Mesodermal cell (in vitro differentiated cells): ENCODE measurements at regions not wholly inside any gene's neighbourhood (a gene's known extent, or its start where the extent isn't known, plus 50 kb on each side); places are given as distances from the start of the nearest gene placed in this dataset.
"Not testable (repeated sequence)": the region's sequence is repeated elsewhere in the genome, so short reads cannot be mapped to it uniquely, and the experiment has no call there.

Source experiments
- H3K27ac ChIP-seq: 2 replicates; pipeline ENCODE4 v1.7.0; 2013; ENCODE audit warnings: mild to moderate bottlenecking, low read depth, low read length, moderate library complexity; ENCODE audit not compliant: severe bottlenecking
- H3K36me3 ChIP-seq: 2 replicates; pipeline ENCODE4 v1.7.1; 2013; ENCODE audit warnings: mild to moderate bottlenecking, low read length, moderate library complexity; ENCODE audit not compliant: control insufficient read depth, insufficient read depth
- H3K4me1 ChIP-seq: one replicate; pipeline ENCODE4 v1.7.1; 2013; ENCODE audit warnings: mild to moderate bottlenecking, low read length; ENCODE audit not compliant: insufficient read depth, control insufficient read depth, poor library complexity, severe bottlenecking
- H3K4me3 ChIP-seq: 2 replicates; pipeline ENCODE4 v1.7.0; 2013; ENCODE audit warnings: low read length, control low read depth, mild to moderate bottlenecking; ENCODE audit not compliant: insufficient read depth, poor library complexity, severe bottlenecking; ENCODE audit errors: extremely low read depth
- H3K9me3 ChIP-seq: 2 replicates; pipeline ENCODE4 v1.7.1; 2013; ENCODE audit warnings: mild to moderate bottlenecking, low read length, moderate library complexity; ENCODE audit not compliant: control insufficient read depth
- WGBS, 2 experiments: methylation state at CpG; one replicate each; pipeline ENCODE4 v1.1.5; 2013; ENCODE audit warnings: missing lambda C conversion rate in 2 of 2; ENCODE audit not compliant: insufficient coverage in 2 of 2; 5-methylcytosine and 5-hydroxymethylcytosine counted together

GRCh38 chr10:52598936-52599335 is 173.6 kb downstream of the MBL2 start:
- Histone ChIP-seq H3K9me3 (peaks cover 4% of the 10 kb centered on the region), H3K4me3 (no peak overlapping the region), H3K36me3 (no peaks in the 10 kb centered on the region), H3K27ac (no peak overlapping the region), H3K4me1 (no peaks in the 10 kb centered on the region)
- WGBS, 2 experiments, result no CpG with 5 or more reads among the region's 2 CpGs

GRCh38 chr10:52599551-52600200 is 172.9 kb downstream of the MBL2 start:
- Histone ChIP-seq H3K36me3 (no peaks in the 10 kb centered on the region), H3K4me1 (no peaks in the 10 kb centered on the region), H3K27ac (no peak overlapping the region), H3K4me3 (no peak overlapping the region), H3K9me3 (peaks cover 4% of the 10 kb centered on the region)
- 72 to 86% methylated on average over 1 to 2 of the region's 5 CpGs for WGBS, 2 experiments

- not testable (repeated sequence) for H3K4me3 ChIP-seq, H3K36me3 ChIP-seq, H3K9me3 ChIP-seq, H3K4me1 ChIP-seq, H3K27ac ChIP-seq
Measured at GRCh38 chr10:52604131-52604530, 168.5 kb downstream of the MBL2 start.

- no peak overlapping the region for H3K4me3 ChIP-seq
- H3K36me3 ChIP-seq, result no peaks in the 10 kb centered on the region
- H3K9me3 ChIP-seq, result no peaks in the 10 kb centered on the region
- WGBS, 2 experiments, result 50% methylated on average over 1 of the region's 1 CpG; no CpG with 5 or more reads in 1 of the 2 experiments
- no peaks in the 10 kb centered on the region for H3K4me1 ChIP-seq
- no peak overlapping the region for H3K27ac ChIP-seq
Measured at GRCh38 chr10:52609071-52609470, 163.5 kb downstream of the MBL2 start.

GRCh38 chr10:52609626-52610240 is 162.9 kb downstream of the MBL2 start:
- Histone ChIP-seq H3K9me3 (no peaks in the 10 kb centered on the region), H3K4me1 (no peaks in the 10 kb centered on the region), H3K36me3 (no peaks in the 10 kb centered on the region), H3K4me3 (no peak overlapping the region), H3K27ac (no peak overlapping the region)
- 87% methylated on average over 3 of the region's 5 CpGs; no CpG with 5 or more reads in 1 of the 2 experiments for WGBS, 2 experiments

GRCh38 chr10:52615331-52615730 is 157.3 kb downstream of the MBL2 start:
- Histone ChIP-seq H3K4me3 (no peak overlapping the region), H3K36me3 (no peaks in the 10 kb centered on the region), H3K4me1 (no peaks in the 10 kb centered on the region)

GRCh38 chr10:52615756-52616394 is 156.7 kb downstream of the MBL2 start:
- no peak overlapping the region for H3K4me3 ChIP-seq
- H3K9me3 ChIP-seq, result no peaks in the 10 kb centered on the region
- H3K4me1 ChIP-seq, result no peaks in the 10 kb centered on the region
- no peaks in the 10 kb centered on the region for H3K36me3 ChIP-seq
- no peak overlapping the region for H3K27ac ChIP-seq
- WGBS, 2 experiments, result 89 to 90% methylated on average over 2 to 3 of the region's 3 CpGs

More at GRCh38 chr10:52615331-52615730, 157.3 kb downstream of the MBL2 start:
- Histone ChIP-seq H3K27ac (no peak overlapping the region), H3K9me3 (no peaks in the 10 kb centered on the region)

GRCh38 chr10:52616395-52616764 is 156.2 kb downstream of the MBL2 start:
- no peaks in the 10 kb centered on the region for H3K9me3 ChIP-seq
- H3K4me3 ChIP-seq, result no peak overlapping the region
- H3K36me3 ChIP-seq, result no peaks in the 10 kb centered on the region
- no peak overlapping the region for H3K27ac ChIP-seq
- no peaks in the 10 kb centered on the region for H3K4me1 ChIP-seq
- no CpG with 5 or more reads among the region's 1 CpG for WGBS, 2 experiments

- Histone ChIP-seq H3K4me3 (no peak overlapping the region), H3K9me3 (no peaks in the 10 kb centered on the region), H3K36me3 (no peaks in the 10 kb centered on the region), H3K4me1 (no peaks in the 10 kb centered on the region), H3K27ac (no peak overlapping the region)
- WGBS, 2 experiments, result no CpG with 5 or more reads among the region's 1 CpG
Measured at GRCh38 chr10:52617346-52617745, 155.2 kb downstream of the MBL2 start.

GRCh38 chr10:52619052-52619451 is 153.5 kb downstream of the MBL2 start:
- no peaks in the 10 kb centered on the region for H3K36me3 ChIP-seq
- H3K4me3 ChIP-seq, result no peak overlapping the region
- H3K9me3 ChIP-seq, result no peaks in the 10 kb centered on the region
- no peak overlapping the region for H3K27ac ChIP-seq
- H3K4me1 ChIP-seq, result no peaks in the 10 kb centered on the region
- WGBS, 2 experiments, result 86% methylated on average over 1 of the region's 1 CpG; no CpG with 5 or more reads in 1 of the 2 experiments

GRCh38 chr10:52621635-52622079 is 150.9 kb downstream of the MBL2 start:
- Histone ChIP-seq H3K27ac (no peak overlapping the region), H3K4me3 (no peak overlapping the region), H3K9me3 (no peaks in the 10 kb centered on the region), H3K4me1 (no peaks in the 10 kb centered on the region), H3K36me3 (no peaks in the 10 kb centered on the region)
- WGBS, 2 experiments, result 86 to 100% methylated on average over 1 of the region's 2 CpGs
